HG02678 (cell line): ENCODE measurements at regions not wholly inside any gene's neighbourhood (a gene's known extent, or its start where the extent isn't known, plus 50 kb on each side); places are given as distances from the start of the nearest gene placed in this dataset.
"Not testable (repeated sequence)": the region's sequence is repeated elsewhere in the genome, so short reads cannot be mapped to it uniquely, and the experiment has no call there.

Source experiments
- ATAC-seq: cut with Tn5 transposase; IDR thresholded peaks from one replicate; pipeline ENCODE4 v1.9.1; 2021; ENCODE audit warnings: mild to moderate bottlenecking, moderate library complexity; ENCODE audit not compliant: unreplicated experiment

- no peak for ATAC-seq
Measured at GRCh38 chr5:110812639-110813038, 73.8 kb downstream of the SLC25A46 start.

GRCh38 chr5:110815916-110816605, 77.3 kb downstream of the SLC25A46 start:
- ATAC-seq, result no peak

- ATAC-seq, result no peak
Measured at GRCh38 chr5:110817459-110817858, 78.7 kb downstream of the SLC25A46 start.

DNA sequence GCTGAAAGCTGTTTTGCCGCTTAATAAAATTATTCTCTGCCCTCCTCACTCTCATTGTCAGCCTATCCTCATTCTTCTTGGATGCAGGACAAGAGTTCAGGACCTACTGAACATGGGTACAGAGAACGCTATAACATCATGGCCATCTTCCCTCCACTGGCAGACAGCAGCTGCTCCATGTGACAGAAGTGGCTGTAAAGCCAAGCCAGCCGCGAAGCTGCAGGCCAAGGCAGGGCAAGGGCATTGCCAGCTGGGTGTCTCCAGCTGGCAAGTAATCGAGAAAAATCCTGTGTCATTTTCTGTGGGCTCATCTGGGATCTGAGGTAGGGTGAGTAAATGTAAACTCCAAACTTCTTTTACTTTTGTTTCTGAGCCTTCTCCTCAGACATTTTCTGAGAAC, 84.8 kb downstream of the SLC25A46 start:
- ATAC-seq, result no peak

DNA sequence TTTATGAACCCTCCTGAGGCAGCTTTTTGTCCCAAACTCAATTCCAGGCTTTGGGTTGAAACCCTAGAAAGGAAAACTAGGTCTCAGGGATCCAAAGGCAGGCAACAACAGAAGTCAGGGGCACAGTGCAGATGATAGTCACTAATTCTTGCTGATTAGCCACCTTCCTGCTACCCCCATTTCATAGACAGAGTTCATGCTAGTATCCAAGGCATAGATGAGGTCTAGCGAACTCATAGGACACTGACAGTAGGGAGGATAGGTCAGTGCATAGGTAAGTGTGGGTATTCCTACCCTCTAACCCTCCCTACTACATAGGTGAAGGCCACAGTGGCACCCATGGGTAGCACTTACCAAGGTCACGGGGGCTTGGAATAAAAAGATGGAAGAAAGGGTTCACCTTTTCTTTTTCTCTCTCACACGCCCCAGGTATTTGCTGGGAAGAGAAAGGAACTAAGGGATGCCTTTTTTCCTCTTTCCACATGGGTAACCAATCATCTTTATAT, 86.2 kb downstream of the SLC25A46 start:
- no peak for ATAC-seq

DNA sequence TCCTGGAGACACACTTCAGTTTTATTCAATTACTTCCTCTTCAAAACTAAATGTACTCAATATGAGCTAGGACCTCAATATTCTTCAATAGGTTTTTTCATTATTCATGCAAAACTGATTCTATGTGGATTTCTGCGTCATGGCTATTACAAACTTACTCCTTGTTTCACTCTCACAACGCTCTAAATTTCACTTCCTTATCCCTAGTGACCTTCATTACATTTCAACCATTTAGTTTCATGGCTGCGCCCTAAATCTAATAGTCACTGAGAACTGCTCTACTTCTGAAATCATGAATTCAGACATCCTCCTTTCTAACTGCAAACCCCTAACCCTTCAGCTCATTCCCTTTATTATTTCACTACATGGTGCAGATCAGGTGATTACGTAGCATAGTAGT, 93.9 kb downstream of the SLC25A46 start:
- no peak for ATAC-seq

- not testable (repeated sequence) for ATAC-seq
Measured at GRCh38 chr5:110834933-110835332, 96.1 kb downstream of the SLC25A46 start.

- no peak for ATAC-seq
Measured at GRCh38 chr5:110836851-110837250, 98.0 kb downstream of the SLC25A46 start.

DNA sequence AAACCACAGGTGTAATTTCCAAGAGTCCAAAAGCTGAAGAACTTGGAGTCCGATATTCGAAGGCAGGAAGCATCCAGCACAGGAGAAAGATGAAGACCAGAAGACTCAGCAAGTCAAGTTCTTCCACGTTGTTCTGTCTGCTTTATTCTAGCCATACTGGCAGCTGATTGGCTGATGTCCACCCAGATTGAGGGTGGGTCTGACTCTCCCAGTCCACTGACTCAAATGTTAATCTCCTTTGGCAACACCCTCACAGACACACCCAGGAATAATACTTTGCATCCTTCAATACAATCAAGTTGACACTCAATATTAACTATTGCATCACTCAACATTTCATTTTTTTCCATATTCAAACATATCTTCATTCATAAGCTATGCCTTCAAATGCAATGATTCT, 99.5 kb downstream of the SLC25A46 start:
- ATAC-seq, result not testable (repeated sequence)

DNA sequence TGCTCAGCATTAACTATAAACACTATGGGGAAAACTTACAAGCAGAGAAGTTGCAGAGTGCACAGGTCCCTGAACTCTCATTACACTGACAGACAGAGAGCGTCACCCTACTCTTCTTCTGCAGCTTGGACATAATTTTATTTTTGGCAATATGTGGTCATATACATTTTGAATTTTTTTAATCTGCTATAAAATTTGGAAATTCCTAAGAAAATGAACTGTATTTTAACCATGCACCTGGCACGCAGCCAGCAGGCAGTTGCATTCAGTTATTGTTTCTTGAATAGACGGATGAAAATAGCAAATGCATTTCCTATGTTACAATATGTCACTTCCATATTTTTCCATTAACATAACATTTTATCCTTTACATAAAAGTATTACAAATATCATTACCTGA, 100.2 kb downstream of the SLC25A46 start:
- no peak for ATAC-seq

DNA sequence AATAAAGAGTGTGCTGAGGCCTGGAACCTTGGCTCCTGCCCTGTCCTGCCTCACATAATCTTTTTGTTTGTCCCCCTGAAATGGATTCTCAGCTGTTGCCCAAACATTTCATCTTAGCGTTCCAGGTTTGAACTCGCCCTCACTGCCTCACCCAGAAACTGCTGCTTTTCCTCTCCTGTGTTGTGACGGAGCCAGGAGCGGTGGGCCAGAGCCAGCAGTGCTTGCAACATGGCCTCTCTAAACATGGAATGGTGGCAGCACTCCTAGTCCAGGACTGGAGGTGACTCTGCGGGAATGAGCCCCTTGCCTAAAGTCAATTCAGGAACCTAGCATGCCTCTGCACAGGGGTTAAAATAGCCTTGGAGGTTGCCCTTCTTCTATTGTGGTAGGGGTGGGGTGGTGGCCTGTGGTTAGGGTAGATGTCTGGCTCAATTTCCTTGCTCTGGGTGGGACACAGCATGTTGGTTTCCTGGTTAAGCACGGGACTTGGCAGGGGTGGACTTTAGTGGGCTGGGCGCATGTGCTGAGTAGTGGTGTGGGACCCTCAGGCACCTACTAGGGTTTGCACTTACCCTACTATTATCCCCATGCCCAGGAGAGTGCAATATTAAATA, 101.6 kb downstream of the SLC25A46 start:
- ATAC-seq, result no peak

DNA sequence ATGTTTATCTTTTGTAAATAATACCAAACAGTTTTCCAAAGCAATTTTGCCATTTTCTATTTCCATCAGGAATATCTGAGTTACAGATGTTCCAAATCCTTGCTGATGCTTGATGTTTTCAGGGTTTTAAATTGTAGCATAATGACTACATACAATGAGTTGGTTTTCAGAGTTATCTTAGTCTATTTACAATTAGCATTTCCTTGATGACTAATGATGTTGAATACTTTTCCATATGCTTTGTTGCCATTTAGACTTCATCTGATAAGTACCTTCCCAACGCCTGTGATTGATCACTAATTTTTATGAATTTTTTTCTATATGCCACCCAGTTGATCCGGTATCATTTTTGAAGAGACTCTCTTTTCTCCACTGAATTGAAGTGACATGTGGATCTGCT, 102.3 kb downstream of the SLC25A46 start:
- ATAC-seq, result no peak

GRCh38 chr5:110842948-110843347, 104.1 kb downstream of the SLC25A46 start:
- no peak for ATAC-seq

GRCh38 chr5:110844251-110844650, 105.4 kb downstream of the SLC25A46 start:
- ATAC-seq, result no peak

- ATAC-seq, result no peak
Measured at GRCh38 chr5:110846398-110847001, 107.7 kb downstream of the SLC25A46 start.

DNA sequence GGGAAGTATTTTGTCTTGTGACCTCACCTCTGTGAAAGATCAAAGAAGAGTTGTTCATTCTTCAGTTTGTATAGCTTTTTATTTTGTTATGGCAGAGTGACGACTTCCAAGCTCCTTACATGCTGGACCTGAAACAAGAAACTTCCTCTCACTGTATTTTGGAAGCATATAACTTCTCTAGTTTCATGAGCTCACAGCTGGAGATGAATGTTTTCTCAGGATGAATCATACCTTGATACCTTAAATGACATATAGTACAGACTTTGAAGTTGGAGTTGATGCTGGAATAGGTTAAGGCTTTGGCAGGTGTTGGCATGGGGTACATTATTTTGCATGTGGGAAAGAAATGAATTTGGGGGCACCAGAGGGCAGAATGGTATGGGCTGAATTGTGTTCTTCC, 112.5 kb downstream of the SLC25A46 start:
- no peak for ATAC-seq

- ATAC-seq, result peak; percentile 81
Measured at GRCh38 chr5:110852053-110852452, 113.2 kb downstream of the SLC25A46 start.

DNA sequence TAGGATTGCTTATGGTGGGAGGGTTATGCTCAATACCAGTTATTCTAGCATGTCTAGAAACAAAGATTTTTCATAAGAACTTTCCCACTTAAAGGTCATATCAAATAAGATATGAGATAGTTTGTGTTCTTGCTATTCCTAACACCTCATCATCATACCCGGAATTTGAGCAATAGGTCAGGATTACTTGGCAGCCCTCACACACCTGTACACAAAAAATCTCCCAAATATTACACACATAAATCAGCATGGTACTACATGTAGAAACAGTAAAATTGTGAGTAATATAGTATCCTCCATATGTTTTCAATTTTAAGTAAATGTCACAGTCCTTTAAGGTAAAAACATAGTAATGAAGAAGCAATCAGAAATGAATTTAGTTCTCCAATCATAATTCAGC, 113.7 kb downstream of the SLC25A46 start:
- no peak for ATAC-seq

- no peak for ATAC-seq
Measured at GRCh38 chr5:110853267-110853666, 114.5 kb downstream of the SLC25A46 start.

DNA sequence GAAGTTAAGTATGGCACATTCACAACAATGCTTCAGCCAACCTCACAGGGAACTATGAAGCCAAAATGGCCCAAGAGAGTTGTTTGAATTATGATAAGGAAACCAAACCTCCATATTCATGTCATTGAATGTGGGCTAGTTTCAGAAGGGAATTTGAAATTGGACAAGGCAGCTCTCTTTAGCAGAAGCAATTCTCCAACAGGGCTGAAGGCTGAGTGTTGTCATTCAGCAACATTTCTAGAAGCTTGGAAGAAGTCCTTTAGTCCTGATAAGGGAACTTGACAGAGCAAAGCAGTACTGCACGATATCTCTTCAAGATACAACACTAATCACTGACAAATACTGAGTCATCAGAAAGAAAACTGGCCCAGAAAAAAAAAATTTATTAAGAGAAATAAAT, 115.4 kb downstream of the SLC25A46 start:
- no peak for ATAC-seq

DNA sequence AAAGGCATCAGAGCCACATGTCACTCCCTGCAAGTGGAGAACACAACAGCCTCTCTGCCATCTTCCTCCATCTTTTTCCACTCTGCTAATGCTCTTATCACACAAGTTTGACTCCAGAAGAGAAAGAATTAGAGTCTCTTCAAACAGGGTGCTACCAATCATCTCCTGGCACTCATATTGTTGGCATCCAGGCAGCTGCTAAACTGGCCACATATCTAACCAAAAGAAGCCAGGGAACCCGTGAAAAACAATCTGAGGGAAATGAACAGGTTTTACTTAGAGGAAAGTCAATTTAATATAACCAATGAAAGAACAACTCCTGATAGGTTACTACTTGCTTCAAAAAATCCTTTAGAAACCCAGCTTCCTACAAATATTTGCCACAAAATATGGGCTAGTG, 117.2 kb downstream of the SLC25A46 start:
- no peak for ATAC-seq

- peak; percentile 78 for ATAC-seq
Measured at GRCh38 chr5:110865400-110866094, 126.7 kb downstream of the SLC25A46 start.
